Fibroblast of mammary gland (primary cell): ENCODE measurements at regions not wholly inside any gene's neighbourhood (a gene's known extent, or its start where the extent isn't known, plus 50 kb on each side); places are given as distances from the start of the nearest gene placed in this dataset.

Experiments
- DNase-seq: peaks from one replicate; pipeline ENCODE4 v3.0.0-alpha.2; 2010; ENCODE audit warnings: low read depth
- H3K4me3 ChIP-seq: 2 replicates; pipeline ENCODE4 v1.5.1; 2011; ENCODE audit warnings: low read depth, mild to moderate bottlenecking, low read length, moderate library complexity; ENCODE audit not compliant: control insufficient read depth
- CTCF ChIP-seq: conservative IDR thresholded peaks from 2 replicates; pipeline ENCODE4 v1.5.1; 2011; ENCODE audit warnings: low read depth, low read length, inconsistent platforms; ENCODE audit not compliant: control insufficient read depth, insufficient read depth

DNA sequence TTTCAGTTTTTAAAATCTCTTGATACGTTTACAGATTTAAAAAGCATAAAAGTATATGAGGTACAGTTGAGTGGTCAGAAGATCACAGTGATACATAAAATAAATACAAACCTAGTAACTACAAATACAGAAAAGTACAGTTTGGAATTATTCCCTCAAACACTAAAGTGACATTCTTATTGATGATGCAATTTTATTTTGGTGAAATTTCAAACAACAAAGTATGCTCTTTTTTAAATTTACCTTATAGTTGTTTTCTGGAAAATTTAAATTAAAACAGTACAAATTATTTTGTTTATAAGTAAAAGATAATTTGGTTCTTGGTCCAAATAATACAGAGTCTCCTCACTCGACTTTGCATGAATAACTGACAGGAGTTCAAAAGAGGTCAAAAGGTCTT, 1305.1 kb upstream of the GJE1 start:
- H3K4me3 ChIP-seq, result no peak overlapping the region
- TF ChIP-seq CTCF, result no peak
- no peak for DNase-seq

GRCh38 chr6:140825731-140826130, 1307.0 kb upstream of the GJE1 start:
- no peak for DNase-seq
- no peak overlapping the region for H3K4me3 ChIP-seq
- TF ChIP-seq CTCF, result no peak

DNA sequence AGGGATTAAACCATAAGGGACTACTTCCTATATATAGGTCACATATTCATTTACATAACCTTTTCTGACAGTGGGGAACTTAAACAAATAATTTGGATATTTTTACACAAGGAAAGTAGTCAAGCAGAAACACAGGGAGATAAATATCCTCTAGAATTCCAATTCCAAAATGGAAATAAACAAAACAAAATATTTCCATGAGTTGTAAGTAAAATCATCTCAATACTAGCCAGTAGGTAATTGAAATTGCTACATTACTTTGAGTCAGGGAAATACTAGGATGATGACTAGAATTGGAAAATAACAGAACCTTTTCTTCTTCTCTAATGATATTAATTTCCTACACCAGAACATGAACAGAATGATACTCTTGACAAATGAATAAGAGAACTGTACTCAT, 1308.1 kb upstream of the GJE1 start:
- H3K4me3 ChIP-seq, result no peak overlapping the region
- no peak for TF ChIP-seq CTCF
- DNase-seq, result no peak

DNA sequence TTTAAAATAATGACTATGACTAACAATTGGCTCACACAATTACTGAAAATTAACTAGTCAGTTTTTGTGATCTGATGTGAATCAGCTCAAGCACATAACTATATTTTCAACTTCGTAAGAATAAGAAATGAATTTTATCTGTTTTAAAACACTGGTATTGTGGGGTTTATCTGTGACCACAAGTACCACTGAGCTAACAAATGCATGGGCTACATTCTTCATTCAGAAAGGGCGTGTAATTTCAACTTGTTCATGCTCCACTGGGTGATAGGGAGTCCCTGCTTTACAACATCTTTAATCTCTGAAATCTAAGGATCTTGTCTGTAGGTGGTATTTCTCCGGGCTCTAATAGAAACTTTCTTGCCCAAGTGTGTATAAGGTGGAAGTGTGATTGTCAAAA, 1311.5 kb upstream of the GJE1 start:
- no peak for DNase-seq
- TF ChIP-seq CTCF, result no peak
- no peak overlapping the region for H3K4me3 ChIP-seq

- TF ChIP-seq CTCF, result no peak
- no peak for DNase-seq
- no peak overlapping the region for H3K4me3 ChIP-seq
Observed at GRCh38 chr6:140817176-140817575, 1315.5 kb upstream of the GJE1 start.

DNA sequence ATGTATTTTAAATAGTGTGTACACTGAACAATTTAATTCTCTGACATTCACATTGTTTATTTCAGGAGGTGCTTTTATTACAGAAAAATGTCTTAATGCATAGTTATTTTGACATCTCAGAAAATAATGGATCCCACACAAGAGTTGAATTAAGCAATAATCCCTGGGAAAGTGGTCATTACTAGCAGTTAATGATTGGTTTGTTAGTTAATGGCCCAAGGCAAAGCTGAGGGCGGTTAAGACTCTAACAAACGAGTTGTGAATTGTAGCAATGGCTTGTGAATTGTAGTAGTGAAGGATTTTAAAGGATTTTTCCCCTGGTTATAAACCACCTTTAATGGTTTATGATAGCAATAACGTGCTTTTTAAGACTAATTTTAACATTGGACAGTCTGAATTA, 1316.0 kb upstream of the GJE1 start:
- no peak overlapping the region for H3K4me3 ChIP-seq
- no peak for DNase-seq
- TF ChIP-seq CTCF, result no peak

- DNase-seq, result peak; percentile 52
- H3K4me3 ChIP-seq, result no peak overlapping the region
- TF ChIP-seq CTCF, result no peak
Observed at GRCh38 chr6:140812636-140813035, 1320.1 kb upstream of the GJE1 start.
